ENCODE measurements at regions not wholly inside any gene's neighbourhood (a gene's known extent, or its start where the extent isn't known, plus 50 kb on each side); places are given as distances from the start of the nearest gene placed in this dataset.

- Histone ChIP-seq H3K9ac (ENCODE audit: insufficient read depth, low read length, poor library complexity, severe bottlenecking) (no peak overlapping the region), H3K27me3 (ENCODE audit: control insufficient read depth in 2 of 2, insufficient read depth in 2 of 2, low read length in 2 of 2) (no peaks in the 10 kb centered on the region), H3K9me3 (replicated peaks in 1 of 2; ENCODE audit: control insufficient read depth in 1 of 2, insufficient read depth in 1 of 2, low read length in 2 of 2) (peaks cover 0 to 5% of the 10 kb centered on the region in 2 donors), H3K4me3 (replicated peaks in 1 of 3; ENCODE audit: low read depth in 2 of 3, low read length in 3 of 3) (no peak overlapping the region), H3K4me2 (replicated peaks; ENCODE audit: extremely low read depth, low read length, poor library complexity, severe bottlenecking) (no peak overlapping the region), H3K27ac (ENCODE audit: low read depth in 1 of 2, low read length in 2 of 2) (no peak overlapping the region), H3K36me3 (replicated peaks in 1 of 2; ENCODE audit: control insufficient read depth in 1 of 2, insufficient read depth in 2 of 2, low read length in 2 of 2) (no peaks in the 10 kb centered on the region), H2AFZ (ENCODE audit: insufficient read depth, low read depth, low read length, poor library complexity, severe bottlenecking) (no peak overlapping the region), H4K20me1 (ENCODE audit: insufficient read depth, low read length) (no peaks in the 10 kb centered on the region), H3K79me2 (ENCODE audit: insufficient read depth, low read length) (no peaks in the 10 kb centered on the region), H3K4me1 (ENCODE audit: control insufficient read depth in 1 of 2, insufficient read depth in 2 of 2, low read length in 2 of 2) (no peaks in the 10 kb centered on the region)
- Mint-ChIP-seq H3K9me3 (peaks cover 0 to 9% (median 3%) of the 10 kb centered on the region in 7 donors), H3K36me3 (no peaks in the 10 kb centered on the region), H3K4me3 (no peak overlapping the region), H3K4me1 (no peaks in the 10 kb centered on the region), H3K27me3 (ENCODE audit: low read depth in 3 of 3) (no peaks in the 10 kb centered on the region), H3K27ac (no peak overlapping the region)
- no peak for DNase-seq
- no CpG with 5 or more reads among the region's 1 CpG for WGBS (ENCODE audit: insufficient coverage)
- no peak for TF ChIP-seq CTCF (IDR thresholded peaks at IDR 0.05)
- intact Hi-C loops (cut with micrococcal nuclease) = no loop called here
Observed at GRCh38 chr12:43022838-43023237, 433.3 kb upstream of the PRICKLE1 start.

- no peak overlapping the region for H3K4me2 ChIP-seq (replicated peaks; ENCODE audit: extremely low read depth, low read length, poor library complexity, severe bottlenecking)
- no peaks in the 10 kb centered on the region for H3K4me1 Mint-ChIP-seq
Observed at GRCh38 chr12:43015090-43015737, 425.7 kb upstream of the PRICKLE1 start.

More at GRCh38 chr12:43015090-43015737, 425.7 kb upstream of the PRICKLE1 start:
- Mint-ChIP-seq H3K27me3 (ENCODE audit: low read depth in 3 of 3) (no peaks in the 10 kb centered on the region), H3K36me3 (no peaks in the 10 kb centered on the region), H3K9me3 (peaks cover 2 to 10% (median 6%) of the 10 kb centered on the region in 7 donors), H3K27ac (no peak overlapping the region), H3K4me3 (no peak overlapping the region)
- no peak overlapping the region for H3K27ac ChIP-seq (ENCODE audit: low read depth in 1 of 2, low read length in 2 of 2)
- H3K36me3 ChIP-seq (replicated peaks in 1 of 2; ENCODE audit: control insufficient read depth in 1 of 2, insufficient read depth in 2 of 2, low read length in 2 of 2) = no peaks in the 10 kb centered on the region
- no peaks in the 10 kb centered on the region for H3K27me3 ChIP-seq (ENCODE audit: control insufficient read depth in 2 of 2, insufficient read depth in 2 of 2, low read length in 2 of 2)
- H3K4me3 ChIP-seq (replicated peaks in 1 of 3; ENCODE audit: low read depth in 2 of 3, low read length in 3 of 3) = no peak overlapping the region
- no peak overlapping the region for H2AFZ ChIP-seq (ENCODE audit: insufficient read depth, low read depth, low read length, poor library complexity, severe bottlenecking)
- no peak overlapping the region for H3K9ac ChIP-seq (ENCODE audit: insufficient read depth, low read length, poor library complexity, severe bottlenecking)
- intact Hi-C loops (cut with micrococcal nuclease) = no loop called here
- no peaks in the 10 kb centered on the region for H4K20me1 ChIP-seq (ENCODE audit: insufficient read depth, low read length)
- H3K4me1 ChIP-seq (ENCODE audit: control insufficient read depth in 1 of 2, insufficient read depth in 2 of 2, low read length in 2 of 2) = no peaks in the 10 kb centered on the region
- DNase-seq = no peak
- 87% methylated on average over 4 of the region's 4 CpGs for WGBS (ENCODE audit: insufficient coverage)
- H3K9me3 ChIP-seq (replicated peaks in 1 of 2; ENCODE audit: control insufficient read depth in 1 of 2, insufficient read depth in 1 of 2, low read length in 2 of 2) = peaks cover 0 to 7% of the 10 kb centered on the region in 2 donors
- H3K79me2 ChIP-seq (ENCODE audit: insufficient read depth, low read length) = no peaks in the 10 kb centered on the region
- TF ChIP-seq CTCF (IDR thresholded peaks at IDR 0.05) = no peak
